Muscle layer of colon (tissue), 2 donors: ENCODE measurements at regions not wholly inside any gene's neighbourhood (a gene's known extent, or its start where the extent isn't known, plus 50 kb on each side); places are given as distances from the start of the nearest gene placed in this dataset.

Experiments
- H3K27ac ChIP-seq: one replicate; pipeline ENCODE4 v1.7.0; 2013; ENCODE audit warnings: low read depth, mild to moderate bottlenecking, low read length, moderate library complexity
- H3K27me3 ChIP-seq, 2 donors: one replicate each; pipeline ENCODE4 v1.7.0; 2013; ENCODE audit warnings: low read length in 2 of 2, mild to moderate bottlenecking in 2 of 2; ENCODE audit not compliant: insufficient read depth in 2 of 2, control insufficient read depth in 1 of 2
- H3K36me3 ChIP-seq: one replicate; pipeline ENCODE4 v1.7.0; 2013; ENCODE audit warnings: mild to moderate bottlenecking, low read length; ENCODE audit not compliant: insufficient read depth
- H3K4me1 ChIP-seq: one replicate; pipeline ENCODE4 v1.7.0; 2013; ENCODE audit warnings: mild to moderate bottlenecking, low read length; ENCODE audit not compliant: insufficient read depth
- H3K4me3 ChIP-seq, 2 donors: one replicate each; pipeline ENCODE4 v1.7.0; 2013; ENCODE audit warnings: low read length in 2 of 2, low read depth in 1 of 2, mild to moderate bottlenecking in 1 of 2, moderate library complexity in 1 of 2
- H3K9ac ChIP-seq: one replicate; pipeline ENCODE4 v1.7.0; 2013; ENCODE audit warnings: low read length
- H3K9me3 ChIP-seq: one replicate; pipeline ENCODE4 v1.7.0; 2013; ENCODE audit warnings: mild to moderate bottlenecking, low read length
- donor health status: abdominal sarcoma.
- donor health status: Adenocarcinoma of cecum.

- Histone ChIP-seq H3K4me1 (no peaks in the 10 kb centered on the region), H3K27me3 (no peaks in the 10 kb centered on the region), H3K36me3 (no peaks in the 10 kb centered on the region), H3K9ac (no peak overlapping the region), H3K27ac (no peak overlapping the region), H3K9me3 (no peaks in the 10 kb centered on the region), H3K4me3 (no peak overlapping the region)
Measured at GRCh38 chr6:14646371-14646770, 528.8 kb downstream of the CD83 start.

GRCh38 chr6:14647357-14647756, 529.8 kb downstream of the CD83 start:
- Histone ChIP-seq H3K9me3 (no peaks in the 10 kb centered on the region), H3K27ac (no peak overlapping the region), H3K9ac (no peak overlapping the region), H3K4me3 (no peak overlapping the region), H3K27me3 (no peaks in the 10 kb centered on the region), H3K36me3 (no peaks in the 10 kb centered on the region), H3K4me1 (no peaks in the 10 kb centered on the region)

- no peak overlapping the region for H3K4me3 ChIP-seq
- H3K27me3 ChIP-seq, result no peaks in the 10 kb centered on the region
- no peak overlapping the region for H3K27ac ChIP-seq
- no peaks in the 10 kb centered on the region for H3K9me3 ChIP-seq
- H3K9ac ChIP-seq, result no peak overlapping the region
- no peaks in the 10 kb centered on the region for H3K36me3 ChIP-seq
- peaks cover 13% of the 10 kb centered on the region for H3K4me1 ChIP-seq
Measured at GRCh38 chr6:14652536-14652935, 535.0 kb downstream of the CD83 start.

DNA sequence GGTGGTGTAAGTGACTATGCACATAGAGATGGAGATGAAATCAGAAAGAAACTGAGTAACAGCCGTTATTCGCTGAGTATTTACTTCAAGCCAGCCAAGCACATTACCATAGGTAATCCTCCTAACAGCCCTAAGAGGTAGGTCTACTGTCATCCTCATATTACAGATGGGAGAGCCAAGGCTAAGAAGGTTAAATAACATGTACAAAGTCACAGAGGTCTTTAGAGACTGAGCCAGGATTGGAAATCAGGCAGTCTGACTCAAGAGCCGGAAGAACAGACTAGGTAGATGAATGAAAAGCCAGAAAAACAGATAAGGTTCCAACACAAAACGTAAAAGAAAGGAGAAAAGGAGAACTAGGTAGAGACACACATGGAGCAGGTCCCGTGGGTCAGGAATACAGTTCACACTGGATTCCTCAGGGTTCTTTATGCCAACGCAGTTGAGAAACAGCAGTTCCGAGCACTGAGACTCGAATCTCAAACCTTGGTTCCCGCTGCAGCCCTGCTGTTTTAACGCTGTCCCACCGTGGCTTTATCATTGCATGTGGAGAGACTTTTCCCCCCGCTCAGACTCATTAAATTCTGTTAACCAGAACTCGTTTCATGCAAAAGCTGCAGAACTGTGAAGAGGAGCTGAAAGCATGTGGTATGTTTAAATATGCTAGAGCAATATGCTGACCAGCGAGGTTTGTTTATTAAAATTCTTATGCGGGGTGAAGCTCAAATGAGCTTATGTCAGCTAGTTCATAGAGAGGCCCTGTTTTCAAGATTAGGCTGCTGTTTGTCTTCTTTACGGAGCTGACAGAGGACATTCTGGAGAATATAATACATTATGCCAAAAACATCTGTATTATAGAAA, 537.9 kb downstream of the CD83 start:
- no peak overlapping the region for H3K9ac ChIP-seq
- H3K27me3 ChIP-seq, result no peaks in the 10 kb centered on the region
- no peaks in the 10 kb centered on the region for H3K9me3 ChIP-seq
- H3K4me3 ChIP-seq, result peak overlapping the region in 1 of 2 donors; percentile 5
- H3K36me3 ChIP-seq, result no peaks in the 10 kb centered on the region
- no peak overlapping the region for H3K27ac ChIP-seq
- peaks cover 13% of the 10 kb centered on the region for H3K4me1 ChIP-seq

DNA sequence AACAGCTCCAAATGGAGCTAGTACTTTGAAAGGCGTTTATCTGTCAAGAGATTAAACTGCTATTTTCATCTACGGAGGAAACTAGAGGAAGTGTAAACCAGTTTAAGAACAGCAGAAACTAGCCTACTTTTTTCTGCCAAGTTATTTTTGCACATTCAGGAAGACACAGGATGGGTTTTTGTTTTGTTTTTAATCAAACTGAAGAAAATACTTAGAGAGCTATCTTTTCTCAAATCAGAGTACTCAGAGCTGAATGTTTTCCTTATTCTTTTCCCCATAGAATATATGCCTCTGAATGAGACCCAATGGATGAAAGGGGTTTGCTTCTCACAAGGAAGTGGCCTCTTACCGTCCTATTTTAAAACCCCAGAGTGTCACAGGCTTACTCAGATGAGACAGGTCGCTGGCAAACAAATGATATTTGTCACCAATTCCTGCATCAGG, 538.5 kb downstream of the CD83 start:
- Histone ChIP-seq H3K9me3 (no peaks in the 10 kb centered on the region), H3K27me3 (no peaks in the 10 kb centered on the region), H3K4me1 (peaks cover 13% of the 10 kb centered on the region), H3K4me3 (peak overlapping the region in 1 of 2 donors; percentile 5), H3K27ac (no peak overlapping the region), H3K9ac (no peak overlapping the region), H3K36me3 (no peaks in the 10 kb centered on the region)

DNA sequence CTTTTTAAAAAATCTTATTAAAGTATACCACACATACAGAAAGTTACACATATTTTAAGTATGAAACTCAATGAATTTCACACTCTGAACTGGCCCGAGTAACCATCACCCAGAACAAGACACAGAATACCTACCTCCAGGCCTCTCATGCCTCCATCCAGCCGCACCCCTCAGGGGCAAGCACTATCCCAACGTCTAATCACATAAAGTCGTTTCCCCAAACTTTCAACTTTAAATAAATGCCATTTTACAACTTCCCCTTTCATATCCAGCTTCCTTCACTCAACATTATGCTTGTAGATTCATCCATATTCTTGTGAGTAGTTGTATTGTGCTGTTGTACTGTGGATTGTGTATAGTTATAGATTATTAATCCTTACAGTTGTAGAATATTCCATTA, 539.1 kb downstream of the CD83 start:
- Histone ChIP-seq H3K9me3 (no peaks in the 10 kb centered on the region), H3K27ac (no peak overlapping the region), H3K36me3 (no peaks in the 10 kb centered on the region), H3K4me1 (peaks cover 13% of the 10 kb centered on the region), H3K9ac (no peak overlapping the region), H3K27me3 (no peaks in the 10 kb centered on the region), H3K4me3 (no peak overlapping the region)

GRCh38 chr6:14658030-14658429, 540.5 kb downstream of the CD83 start:
- Histone ChIP-seq H3K4me1 (peaks cover 13% of the 10 kb centered on the region), H3K9ac (no peak overlapping the region), H3K36me3 (no peaks in the 10 kb centered on the region), H3K9me3 (no peaks in the 10 kb centered on the region), H3K4me3 (no peak overlapping the region), H3K27ac (no peak overlapping the region), H3K27me3 (no peaks in the 10 kb centered on the region)

GRCh38 chr6:14658886-14659561, 541.5 kb downstream of the CD83 start:
- Histone ChIP-seq H3K4me3 (no peak overlapping the region), H3K36me3 (no peaks in the 10 kb centered on the region), H3K27me3 (no peaks in the 10 kb centered on the region), H3K9me3 (no peaks in the 10 kb centered on the region), H3K9ac (no peak overlapping the region), H3K4me1 (peaks cover 13% of the 10 kb centered on the region), H3K27ac (no peak overlapping the region)

DNA sequence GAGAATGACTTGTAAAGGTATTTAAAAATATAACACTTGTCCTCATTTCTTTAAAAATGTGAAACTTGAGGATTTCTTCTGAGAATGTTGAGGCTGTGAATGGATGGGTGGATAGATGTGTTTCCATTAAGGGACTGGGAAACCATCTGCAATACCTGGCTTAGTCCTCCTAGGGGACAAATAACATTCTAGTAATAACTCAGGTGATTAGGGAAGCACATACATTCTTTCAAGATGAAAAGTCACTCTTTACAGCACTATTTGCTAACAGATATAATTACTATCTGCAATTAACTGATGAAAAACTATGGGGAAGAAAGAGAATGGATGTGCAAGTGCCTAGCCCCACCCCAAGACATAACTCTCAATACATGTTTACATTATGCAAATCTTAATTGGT, 542.3 kb downstream of the CD83 start:
- Histone ChIP-seq H3K36me3 (no peaks in the 10 kb centered on the region), H3K4me1 (peaks cover 13% of the 10 kb centered on the region), H3K27ac (no peak overlapping the region), H3K4me3 (no peak overlapping the region), H3K9me3 (no peaks in the 10 kb centered on the region), H3K9ac (no peak overlapping the region), H3K27me3 (no peaks in the 10 kb centered on the region)

DNA sequence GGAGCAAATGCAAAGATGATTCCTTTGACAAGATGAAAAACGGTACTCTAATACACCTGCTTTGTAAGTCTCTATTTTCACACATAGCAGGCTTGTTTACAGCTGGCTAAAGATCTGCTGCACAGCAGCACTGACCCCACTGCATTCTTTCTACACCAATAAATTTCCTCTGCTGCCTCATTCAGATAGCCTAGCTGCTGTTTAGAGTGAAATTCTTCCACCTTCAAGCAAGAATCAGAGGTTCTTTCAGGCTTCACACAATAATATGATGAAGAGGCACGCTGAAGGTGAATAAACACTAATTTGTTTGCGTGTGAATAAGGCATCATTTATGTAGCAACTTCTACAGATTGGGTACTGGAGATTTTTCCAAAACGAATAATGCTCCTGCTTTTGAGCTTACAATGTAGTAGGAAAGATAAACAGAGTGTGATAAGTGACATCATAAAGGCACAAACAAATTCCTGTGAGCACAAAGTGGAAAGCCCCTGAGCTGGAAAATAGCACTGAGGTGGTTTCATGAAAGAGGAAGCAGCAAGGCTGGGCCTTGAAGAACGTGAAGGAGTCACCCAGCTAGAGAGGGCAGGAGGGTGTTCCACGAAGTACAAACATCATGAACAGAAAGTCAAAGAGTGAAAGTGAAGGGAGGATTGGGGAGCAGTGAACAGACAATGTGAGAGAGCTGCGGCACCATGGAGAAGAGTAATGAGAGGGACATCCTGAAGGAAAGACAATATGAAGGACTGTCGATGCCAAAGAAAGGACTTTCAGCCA, 543.4 kb downstream of the CD83 start:
- Histone ChIP-seq H3K9me3 (no peaks in the 10 kb centered on the region), H3K4me1 (peaks cover 4% of the 10 kb centered on the region), H3K4me3 (no peak overlapping the region), H3K27me3 (no peaks in the 10 kb centered on the region), H3K27ac (no peak overlapping the region), H3K9ac (no peak overlapping the region), H3K36me3 (no peaks in the 10 kb centered on the region)

DNA sequence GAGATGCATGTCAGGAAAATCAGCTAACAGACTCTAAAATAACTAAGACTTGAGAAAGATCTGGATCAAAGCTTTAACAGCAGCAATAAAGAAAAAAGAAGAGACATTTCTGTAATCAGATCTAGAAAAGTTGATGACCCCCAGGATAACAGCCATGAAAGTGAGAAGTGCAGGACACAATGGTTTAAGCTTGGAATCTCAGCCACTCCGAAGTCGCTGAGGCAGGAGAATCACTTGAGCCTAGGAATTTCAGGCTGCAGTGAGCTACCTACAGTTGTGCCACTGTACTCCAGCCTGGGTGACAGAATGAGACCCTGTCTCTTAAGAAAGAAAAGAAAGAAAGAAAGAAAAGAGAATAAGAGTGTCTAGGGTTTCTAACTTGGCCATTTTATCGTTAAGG, 544.1 kb downstream of the CD83 start:
- H3K27ac ChIP-seq, result no peak overlapping the region
- H3K9me3 ChIP-seq, result no peaks in the 10 kb centered on the region
- H3K27me3 ChIP-seq, result no peaks in the 10 kb centered on the region
- H3K9ac ChIP-seq, result no peak overlapping the region
- no peak overlapping the region for H3K4me3 ChIP-seq
- H3K36me3 ChIP-seq, result no peaks in the 10 kb centered on the region
- no peaks in the 10 kb centered on the region for H3K4me1 ChIP-seq
